Smooth muscle cell (in vitro differentiated cells): ENCODE measurements at regions not wholly inside any gene's neighbourhood (a gene's known extent, or its start where the extent isn't known, plus 50 kb on each side); places are given as distances from the start of the nearest gene placed in this dataset.

Experiments used
- DNase-seq: peaks from one replicate; lab custom pipeline; 2025; ENCODE audit not compliant: unreplicated experiment; lab: John Stamatoyannopoulos, UW
- H2AFZ ChIP-seq: fragments of 200-600 bp; sonication (generic); 2 replicates; pipeline ENCODE4 v1.6.0; 2016; ENCODE audit warnings: antibody characterized with exemption, low read depth, mild to moderate bottlenecking
- H3F3A ChIP-seq: fragments of 200-600 bp; sonication (generic); 2 replicates; pipeline ENCODE4 v1.6.0; 2017; ENCODE audit warnings: antibody characterized with exemption, low read depth
- H3K27ac ChIP-seq: fragments of 200-600 bp; sonication (generic); 2 replicates; pipeline ENCODE4 v1.5.1; 2016; ENCODE audit warnings: low read depth, mild to moderate bottlenecking
- H3K27me3 ChIP-seq: fragments of 200-600 bp; sonication (generic); 2 replicates; pipeline ENCODE4 v1.6.1; 2016; ENCODE audit warnings: low read depth, mild to moderate bottlenecking
- H3K36me3 ChIP-seq: fragments of 200-600 bp; sonication (generic); 2 replicates; pipeline ENCODE4 v1.5.1; 2016; ENCODE audit warnings: low read depth
- H3K4me1 ChIP-seq: fragments of 200-600 bp; sonication (generic); 2 replicates; pipeline ENCODE4 v1.5.1; 2016; ENCODE audit warnings: low read depth
- H3K4me2 ChIP-seq: fragments of 200-600 bp; sonication (generic); 2 replicates; pipeline ENCODE4 v1.6.0; 2016; ENCODE audit warnings: mild to moderate bottlenecking
- H3K4me3 ChIP-seq: fragments of 200-600 bp; sonication (generic); 2 replicates; pipeline ENCODE4 v1.5.1; 2016; ENCODE audit warnings: mild to moderate bottlenecking
- H3K79me2 ChIP-seq: fragments of 200-600 bp; sonication (generic); 2 replicates; pipeline ENCODE4 v1.6.0; 2016; ENCODE audit warnings: low read depth, mild to moderate bottlenecking
- H3K9ac ChIP-seq: fragments of 200-600 bp; sonication (generic); 2 replicates; pipeline ENCODE4 v1.6.0; 2016; ENCODE audit warnings: low read depth
- H3K9me3 ChIP-seq: fragments of 200-600 bp; sonication (generic); replicated peaks from 2 replicates; pipeline ENCODE4 v1.5.1; 2016; ENCODE audit warnings: low read depth
- H4K20me1 ChIP-seq: fragments of 200-600 bp; sonication (generic); 2 replicates; pipeline ENCODE4 v1.6.0; 2016; ENCODE audit warnings: low read depth
- WGBS: methylation state at CpG from one replicate; pipeline ENCODE4 v1.1.7; 2016; ENCODE audit warnings: low lambda C conversion rate; 5-methylcytosine and 5-hydroxymethylcytosine counted together
- TF ChIP-seq, protein P1 (sequence below): fragments of 200-600 bp; sonication (generic); IDR thresholded peaks from 2 replicates; pipeline ENCODE4 v1.5.1; 2017; ENCODE audit warnings: borderline replicate concordance, mild to moderate bottlenecking, antibody characterized with exemption; ENCODE audit not compliant: insufficient read depth, poor library complexity, severe bottlenecking

DNA sequence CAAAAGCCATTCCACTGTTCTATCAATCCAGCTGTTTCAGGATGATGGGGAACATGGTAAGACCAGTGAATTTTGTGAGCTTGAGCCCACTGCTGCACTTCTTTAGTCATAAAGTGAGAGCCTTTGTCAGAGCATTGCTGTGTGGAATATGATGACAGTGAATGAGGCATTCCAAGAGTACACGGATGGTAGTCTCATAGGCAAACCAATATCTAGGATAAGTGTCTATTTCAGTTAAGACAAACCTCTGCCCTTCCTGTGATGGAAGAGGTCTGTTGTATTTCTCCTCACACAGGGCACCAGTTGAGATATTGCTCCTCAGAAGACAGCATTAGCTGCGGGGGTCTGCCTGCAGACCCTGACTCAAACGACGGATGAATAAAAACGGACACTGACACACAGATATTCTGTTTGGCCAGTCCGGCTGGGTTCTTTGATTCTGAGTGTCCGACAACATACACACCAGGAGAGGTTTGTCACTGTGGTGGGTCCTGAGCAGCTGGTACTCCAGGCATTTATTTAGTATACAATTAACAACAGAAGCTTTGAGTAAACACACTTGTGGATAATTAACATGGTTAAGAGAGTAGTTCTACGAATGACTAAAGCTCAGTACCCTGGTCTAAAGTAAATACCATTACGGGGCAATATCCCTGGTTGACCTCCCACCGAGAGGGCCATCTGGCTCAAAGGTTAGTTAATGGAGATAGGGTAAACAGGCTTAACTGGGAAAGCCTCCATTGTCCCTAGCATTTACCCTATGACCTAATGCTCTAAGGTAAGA is 121.7 kb downstream of the ZNF280B start:
- no peak overlapping the region for H3K4me2 ChIP-seq
- H3K9ac ChIP-seq: no peak overlapping the region
- no peak overlapping the region for H2AFZ ChIP-seq
- no peaks in the 10 kb centered on the region for H3K36me3 ChIP-seq
- H3K79me2 ChIP-seq: no peaks in the 10 kb centered on the region
- H3F3A ChIP-seq: no peaks in the 10 kb centered on the region
- no peak for DNase-seq
- H3K4me3 ChIP-seq: no peak overlapping the region
- TF ChIP-seq, protein P1, sequence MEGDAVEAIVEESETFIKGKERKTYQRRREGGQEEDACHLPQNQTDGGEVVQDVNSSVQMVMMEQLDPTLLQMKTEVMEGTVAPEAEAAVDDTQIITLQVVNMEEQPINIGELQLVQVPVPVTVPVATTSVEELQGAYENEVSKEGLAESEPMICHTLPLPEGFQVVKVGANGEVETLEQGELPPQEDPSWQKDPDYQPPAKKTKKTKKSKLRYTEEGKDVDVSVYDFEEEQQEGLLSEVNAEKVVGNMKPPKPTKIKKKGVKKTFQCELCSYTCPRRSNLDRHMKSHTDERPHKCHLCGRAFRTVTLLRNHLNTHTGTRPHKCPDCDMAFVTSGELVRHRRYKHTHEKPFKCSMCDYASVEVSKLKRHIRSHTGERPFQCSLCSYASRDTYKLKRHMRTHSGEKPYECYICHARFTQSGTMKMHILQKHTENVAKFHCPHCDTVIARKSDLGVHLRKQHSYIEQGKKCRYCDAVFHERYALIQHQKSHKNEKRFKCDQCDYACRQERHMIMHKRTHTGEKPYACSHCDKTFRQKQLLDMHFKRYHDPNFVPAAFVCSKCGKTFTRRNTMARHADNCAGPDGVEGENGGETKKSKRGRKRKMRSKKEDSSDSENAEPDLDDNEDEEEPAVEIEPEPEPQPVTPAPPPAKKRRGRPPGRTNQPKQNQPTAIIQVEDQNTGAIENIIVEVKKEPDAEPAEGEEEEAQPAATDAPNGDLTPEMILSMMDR: no peak
- no peaks in the 10 kb centered on the region for H3K9me3 ChIP-seq
- no peak overlapping the region for H3K27ac ChIP-seq
- 53% methylated on average over 10 of the region's 10 CpGs for WGBS
- no peaks in the 10 kb centered on the region for H4K20me1 ChIP-seq
- peaks cover 74% of the 10 kb centered on the region for H3K27me3 ChIP-seq
- no peaks in the 10 kb centered on the region for H3K4me1 ChIP-seq

DNA sequence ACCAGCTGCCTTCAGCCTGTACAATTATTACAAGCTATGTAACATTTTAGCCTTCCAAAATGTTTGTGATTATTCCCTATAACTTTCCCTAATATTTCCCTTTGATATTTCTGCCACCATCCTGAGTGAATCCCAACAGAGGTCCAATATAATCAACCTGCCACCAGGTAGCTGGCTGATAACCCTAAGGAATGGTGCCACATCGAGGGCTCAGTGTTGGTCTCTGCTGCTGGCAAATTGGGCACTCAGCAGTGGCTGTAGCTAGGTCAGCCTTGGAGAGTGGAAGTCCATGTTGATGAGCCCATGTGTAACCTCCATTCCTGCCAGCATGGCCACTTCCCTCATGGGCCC is 121.2 kb downstream of the ZNF280B start:
- Histone ChIP-seq H3K4me2 (no peak overlapping the region), H3F3A (no peaks in the 10 kb centered on the region)
- TF ChIP-seq, protein P1: no peak

DNA sequence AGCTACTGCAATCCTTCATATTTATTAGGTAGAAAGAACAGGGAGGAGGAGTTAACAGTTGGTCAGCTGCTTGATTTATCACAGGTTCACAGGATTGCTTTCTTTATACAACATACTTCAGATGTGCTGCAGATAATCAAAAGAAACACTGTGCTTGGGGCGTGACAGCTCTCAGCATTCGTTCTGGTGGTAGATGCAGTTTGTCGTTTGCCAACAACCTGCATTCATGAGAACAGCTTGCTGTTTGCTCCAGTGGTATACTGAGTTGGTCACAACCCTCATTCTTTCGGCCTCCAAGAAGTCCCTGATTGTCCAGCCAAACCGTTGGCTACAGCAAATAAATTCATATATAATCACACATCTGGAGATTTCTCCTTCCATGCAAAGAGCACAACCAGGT is 120.5 kb downstream of the ZNF280B start:
- Histone ChIP-seq H3K9ac (no peak overlapping the region), H3K4me1 (no peaks in the 10 kb centered on the region), H2AFZ (no peak overlapping the region), H3K4me3 (no peak overlapping the region), H3K4me2 (no peak overlapping the region), H4K20me1 (no peaks in the 10 kb centered on the region), H3K27ac (no peak overlapping the region), H3K36me3 (no peaks in the 10 kb centered on the region), H3K79me2 (no peaks in the 10 kb centered on the region), H3F3A (no peaks in the 10 kb centered on the region), H3K9me3 (no peaks in the 10 kb centered on the region), H3K27me3 (peaks cover 61% of the 10 kb centered on the region)
- 75% methylated on average over 5 of the region's 5 CpGs for WGBS
- TF ChIP-seq, protein P1: no peak
- no peak for DNase-seq

More for the DNA sequence above, 121.2 kb downstream of the ZNF280B start:
- no peaks in the 10 kb centered on the region for H3K79me2 ChIP-seq
- no peaks in the 10 kb centered on the region for H4K20me1 ChIP-seq
- H3K27ac ChIP-seq: no peak overlapping the region
- H3K9ac ChIP-seq: no peak overlapping the region
- H3K36me3 ChIP-seq: no peaks in the 10 kb centered on the region
- WGBS: 66% methylated on average over 1 of the region's 1 CpG
- peaks cover 69% of the 10 kb centered on the region for H3K27me3 ChIP-seq
- no peaks in the 10 kb centered on the region for H3K4me1 ChIP-seq
- H3K4me3 ChIP-seq: no peak overlapping the region
- no peaks in the 10 kb centered on the region for H3K9me3 ChIP-seq
- DNase-seq: no peak
- no peak overlapping the region for H2AFZ ChIP-seq

DNA sequence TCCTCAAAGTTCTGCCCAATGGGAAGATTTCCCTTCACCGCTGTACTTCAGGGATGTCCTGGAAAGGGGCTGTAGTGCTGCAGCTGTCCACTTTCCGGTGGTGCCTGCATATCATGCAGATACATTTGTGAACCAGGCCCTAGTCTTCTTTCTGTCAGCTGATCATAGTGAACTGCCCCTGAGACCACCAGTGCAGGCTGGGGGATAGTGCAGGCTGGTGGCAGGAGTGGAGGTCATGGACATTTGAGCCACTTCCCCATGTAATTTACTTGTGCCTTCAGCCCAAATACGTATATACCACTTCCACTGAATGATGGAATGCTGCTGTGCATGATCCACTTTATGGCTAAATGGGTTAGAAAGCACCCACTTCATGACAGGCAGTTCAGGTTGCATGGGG is 120.0 kb downstream of the ZNF280B start:
- Histone ChIP-seq H3K4me1 (no peaks in the 10 kb centered on the region), H3K27ac (no peak overlapping the region), H2AFZ (no peak overlapping the region), H3K4me2 (no peak overlapping the region), H3F3A (no peaks in the 10 kb centered on the region), H3K79me2 (no peaks in the 10 kb centered on the region), H3K9me3 (no peaks in the 10 kb centered on the region), H3K36me3 (no peaks in the 10 kb centered on the region), H3K4me3 (no peak overlapping the region), H4K20me1 (no peaks in the 10 kb centered on the region), H3K9ac (no peak overlapping the region), H3K27me3 (peaks cover 57% of the 10 kb centered on the region)
- 67% methylated on average over 3 of the region's 3 CpGs for WGBS
- TF ChIP-seq, protein P1: no peak
- no peak for DNase-seq
